Body of pancreas (tissue), 4 donors: ENCODE measurements at regions not wholly inside any gene's neighbourhood (a gene's known extent, or its start where the extent isn't known, plus 50 kb on each side); places are given as distances from the start of the nearest gene placed in this dataset.

ENCODE experiments used
- POLR2A ChIP-seq, 3 donors: fragments of 450-650 bp; IDR thresholded peaks; one replicate each; pipeline ENCODE4 v1.6.1; 2016; ENCODE audit warnings: antibody characterized with exemption in 3 of 3, mild to moderate bottlenecking in 2 of 3
- TF ChIP-seq, protein P1 (sequence below), 7 experiments: fragments of 450-650 bp in 4 of 7; fragments of 200-600 bp in 3 of 7; sonication (generic) in 3 of 7; IDR thresholded peaks; one replicate each; pipeline ENCODE4 v1.5.1; 2016 to 2019; ENCODE audit warnings: antibody characterized with exemption in 7 of 7

DNA sequence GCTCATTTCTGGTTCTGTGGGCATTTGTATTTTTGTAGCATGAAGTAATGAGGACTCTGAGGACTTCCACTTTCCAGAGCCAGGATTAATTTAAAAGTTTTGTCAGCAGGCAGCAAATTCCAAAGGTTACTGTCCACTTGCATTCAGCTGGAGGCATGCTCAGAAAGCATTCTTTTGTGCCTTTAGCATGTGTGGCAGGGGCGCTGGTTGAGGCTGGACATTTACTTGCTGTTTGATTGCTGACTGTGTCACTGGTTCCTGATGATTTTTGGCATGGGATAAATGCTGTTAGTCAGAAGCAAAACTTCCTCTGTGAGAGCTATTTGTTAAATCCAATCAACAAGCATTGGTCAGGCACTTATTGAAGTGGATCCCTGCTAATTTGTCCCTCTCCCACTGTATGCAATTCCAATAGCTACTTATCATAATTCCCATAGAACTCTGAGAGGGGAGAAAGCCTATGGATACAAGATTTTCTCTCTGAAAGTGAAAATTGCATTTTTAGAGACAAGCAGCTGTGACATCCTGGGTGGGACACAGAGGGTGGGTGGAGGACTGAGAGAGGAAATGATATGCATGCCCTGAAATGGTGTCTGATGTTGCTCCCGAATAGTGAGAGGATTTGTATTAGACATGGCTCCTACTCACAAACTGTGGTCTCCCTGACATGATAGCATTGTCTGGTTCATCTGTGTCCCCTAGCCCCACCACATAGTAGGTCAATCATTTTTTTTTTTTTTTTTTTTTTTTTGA is 161.2 kb upstream of the WDR11 start:
- TF ChIP-seq, protein P1, sequence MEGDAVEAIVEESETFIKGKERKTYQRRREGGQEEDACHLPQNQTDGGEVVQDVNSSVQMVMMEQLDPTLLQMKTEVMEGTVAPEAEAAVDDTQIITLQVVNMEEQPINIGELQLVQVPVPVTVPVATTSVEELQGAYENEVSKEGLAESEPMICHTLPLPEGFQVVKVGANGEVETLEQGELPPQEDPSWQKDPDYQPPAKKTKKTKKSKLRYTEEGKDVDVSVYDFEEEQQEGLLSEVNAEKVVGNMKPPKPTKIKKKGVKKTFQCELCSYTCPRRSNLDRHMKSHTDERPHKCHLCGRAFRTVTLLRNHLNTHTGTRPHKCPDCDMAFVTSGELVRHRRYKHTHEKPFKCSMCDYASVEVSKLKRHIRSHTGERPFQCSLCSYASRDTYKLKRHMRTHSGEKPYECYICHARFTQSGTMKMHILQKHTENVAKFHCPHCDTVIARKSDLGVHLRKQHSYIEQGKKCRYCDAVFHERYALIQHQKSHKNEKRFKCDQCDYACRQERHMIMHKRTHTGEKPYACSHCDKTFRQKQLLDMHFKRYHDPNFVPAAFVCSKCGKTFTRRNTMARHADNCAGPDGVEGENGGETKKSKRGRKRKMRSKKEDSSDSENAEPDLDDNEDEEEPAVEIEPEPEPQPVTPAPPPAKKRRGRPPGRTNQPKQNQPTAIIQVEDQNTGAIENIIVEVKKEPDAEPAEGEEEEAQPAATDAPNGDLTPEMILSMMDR (IDR thresholded peaks at IDR 0.05), result no peak
- TF ChIP-seq POLR2A (IDR thresholded peaks at IDR 0.05), result no peak
